ENCODE measurements at regions not wholly inside any gene's neighbourhood (a gene's known extent, or its start where the extent isn't known, plus 50 kb on each side); places are given as distances from the start of the nearest gene placed in this dataset.
"Not testable (repeated sequence)": the region's sequence is repeated elsewhere in the genome, so short reads cannot be mapped to it uniquely, and the experiment has no call there.

- peak; percentile 23 for DNase-seq (ENCODE audit: low spot score)
Measured at GRCh38 chr4:101730291-101731117, 60.0 kb upstream of the BANK1 start.

- no peak for DNase-seq (ENCODE audit: low spot score)
Measured at GRCh38 chr4:101727238-101727637, 63.3 kb upstream of the BANK1 start.

GRCh38 chr4:101724093-101724492 lies 66.4 kb upstream of the BANK1 start:
- DNase-seq (ENCODE audit: low spot score), result no peak

GRCh38 chr4:101718810-101719209 lies 71.7 kb upstream of the BANK1 start:
- DNase-seq (ENCODE audit: low spot score), result no peak

- DNase-seq (ENCODE audit: low spot score), result no peak
Measured at GRCh38 chr4:101711590-101712260, 78.8 kb upstream of the BANK1 start.

GRCh38 chr4:101710806-101711205 lies 79.7 kb upstream of the BANK1 start:
- no peak for DNase-seq (ENCODE audit: low spot score)

- no peak for DNase-seq (ENCODE audit: low spot score)
Measured at GRCh38 chr4:101708293-101709039, 82.1 kb upstream of the BANK1 start.

- no peak for DNase-seq (ENCODE audit: low spot score)
Measured at GRCh38 chr4:101707596-101707995, 82.9 kb upstream of the BANK1 start.

GRCh38 chr4:101706535-101707057 lies 83.9 kb upstream of the BANK1 start:
- DNase-seq (ENCODE audit: low spot score), result no peak

- no peak for DNase-seq (ENCODE audit: low spot score)
Measured at GRCh38 chr4:101701551-101701950, 89.0 kb upstream of the BANK1 start.

- no peak for DNase-seq (ENCODE audit: low spot score)
Measured at GRCh38 chr4:101699441-101700124, 90.9 kb upstream of the BANK1 start.

- DNase-seq (ENCODE audit: low spot score), result no peak
Measured at GRCh38 chr4:101697266-101697665, 93.3 kb upstream of the BANK1 start.

- no peak for DNase-seq (ENCODE audit: low spot score)
Measured at GRCh38 chr4:101696276-101697010, 94.1 kb upstream of the BANK1 start.

GRCh38 chr4:101695176-101695575 lies 95.4 kb upstream of the BANK1 start:
- DNase-seq (ENCODE audit: low spot score), result no peak

GRCh38 chr4:101694403-101694802 lies 96.1 kb upstream of the BANK1 start:
- DNase-seq (ENCODE audit: low spot score), result not testable (repeated sequence)

GRCh38 chr4:101693842-101694398 lies 96.6 kb upstream of the BANK1 start:
- no peak for DNase-seq (ENCODE audit: low spot score)

GRCh38 chr4:101689220-101689619 lies 101.3 kb upstream of the BANK1 start:
- DNase-seq (ENCODE audit: low spot score), result peak; percentile 1

GRCh38 chr4:101685126-101685525 lies 105.4 kb upstream of the BANK1 start:
- no peak for DNase-seq (ENCODE audit: low spot score)

- DNase-seq (ENCODE audit: low spot score), result no peak
Measured at GRCh38 chr4:101682946-101683345, 107.6 kb upstream of the BANK1 start.

- no peak for DNase-seq (ENCODE audit: low spot score)
Measured at GRCh38 chr4:101678180-101678579, 112.3 kb upstream of the BANK1 start.

- DNase-seq (ENCODE audit: low spot score), result no peak
Measured at GRCh38 chr4:101670897-101671296, 119.6 kb upstream of the BANK1 start.

Data from HuH-7 (cell line).